Skin epidermis (tissue), 12 donors: ENCODE measurements at regions not wholly inside any gene's neighbourhood (a gene's known extent, or its start where the extent isn't known, plus 50 kb on each side); places are given as distances from the start of the nearest gene placed in this dataset.

Experiments used
- H3K27ac ChIP-seq, 21 experiments: fragments of 200-600 bp; sonication (generic) in 11 of 21; one replicate each; pipeline ENCODE4 v1.5.0; 2020; ENCODE audit warnings: mild to moderate bottlenecking in 3 of 21, inconsistent platforms in 2 of 21, moderate library complexity in 2 of 21
- H3K4me3 ChIP-seq, 7 experiments: fragments of 200-600 bp; sonication (generic) in 2 of 7; one replicate each; pipeline ENCODE4 v1.5.0; 2020; ENCODE audit warnings: inconsistent platforms in 2 of 7, mild to moderate bottlenecking in 2 of 7, moderate library complexity in 1 of 7

GRCh38 chr11:80512491-80512890 lies 1071.7 kb upstream of the TENM4 start:
- Histone ChIP-seq H3K4me3 (no peak overlapping the region), H3K27ac (no peak overlapping the region)

GRCh38 chr11:80505771-80506170 lies 1064.9 kb upstream of the TENM4 start:
- no peak overlapping the region for H3K4me3 ChIP-seq
- no peak overlapping the region for H3K27ac ChIP-seq

GRCh38 chr11:80503990-80504389 lies 1063.2 kb upstream of the TENM4 start:
- Histone ChIP-seq H3K27ac (no peak overlapping the region), H3K4me3 (no peak overlapping the region)

GRCh38 chr11:80502511-80502910 lies 1061.7 kb upstream of the TENM4 start:
- H3K4me3 ChIP-seq, result no peak overlapping the region
- H3K27ac ChIP-seq, result no peak overlapping the region

GRCh38 chr11:80495116-80495515 lies 1054.3 kb upstream of the TENM4 start:
- H3K4me3 ChIP-seq, result no peak overlapping the region
- H3K27ac ChIP-seq, result no peak overlapping the region

GRCh38 chr11:80487952-80488351 lies 1047.1 kb upstream of the TENM4 start:
- Histone ChIP-seq H3K4me3 (no peak overlapping the region), H3K27ac (no peak overlapping the region)

- no peak overlapping the region for H3K27ac ChIP-seq
Observed at GRCh38 chr11:80486678-80487077, 1045.8 kb upstream of the TENM4 start.

GRCh38 chr11:80477178-80477577 lies 1036.3 kb upstream of the TENM4 start:
- Histone ChIP-seq H3K4me3 (no peak overlapping the region), H3K27ac (no peak overlapping the region)

More at GRCh38 chr11:80486678-80487077, 1045.8 kb upstream of the TENM4 start:
- H3K4me3 ChIP-seq, result no peak overlapping the region

GRCh38 chr11:80473562-80473961 lies 1032.7 kb upstream of the TENM4 start:
- Histone ChIP-seq H3K4me3 (no peak overlapping the region), H3K27ac (no peak overlapping the region)

- no peak overlapping the region for H3K27ac ChIP-seq
- no peak overlapping the region for H3K4me3 ChIP-seq
Observed at GRCh38 chr11:80469871-80470270, 1029.0 kb upstream of the TENM4 start.

GRCh38 chr11:80466570-80466969 lies 1025.7 kb upstream of the TENM4 start:
- Histone ChIP-seq H3K27ac (no peak overlapping the region), H3K4me3 (no peak overlapping the region)

GRCh38 chr11:80462211-80462610 lies 1021.4 kb upstream of the TENM4 start:
- no peak overlapping the region for H3K4me3 ChIP-seq

GRCh38 chr11:80458376-80458775 lies 1017.5 kb upstream of the TENM4 start:
- Histone ChIP-seq H3K27ac (no peak overlapping the region), H3K4me3 (no peak overlapping the region)

More at GRCh38 chr11:80462211-80462610, 1021.4 kb upstream of the TENM4 start:
- H3K27ac ChIP-seq, result no peak overlapping the region

GRCh38 chr11:80457823-80458222 lies 1017.0 kb upstream of the TENM4 start:
- Histone ChIP-seq H3K4me3 (no peak overlapping the region), H3K27ac (no peak overlapping the region)

GRCh38 chr11:80455818-80456217 lies 1015.0 kb upstream of the TENM4 start:
- no peak overlapping the region for H3K27ac ChIP-seq
- H3K4me3 ChIP-seq, result no peak overlapping the region

GRCh38 chr11:80451105-80451504 lies 1010.3 kb upstream of the TENM4 start:
- Histone ChIP-seq H3K4me3 (no peak overlapping the region), H3K27ac (no peak overlapping the region)

- no peak overlapping the region for H3K4me3 ChIP-seq
- H3K27ac ChIP-seq, result no peak overlapping the region
Observed at GRCh38 chr11:80448709-80449108, 1007.9 kb upstream of the TENM4 start.

- no peak overlapping the region for H3K27ac ChIP-seq
Observed at GRCh38 chr11:80443177-80443576, 1002.3 kb upstream of the TENM4 start.

GRCh38 chr11:80441821-80442220 lies 1001.0 kb upstream of the TENM4 start:
- H3K27ac ChIP-seq, result no peak overlapping the region

More at GRCh38 chr11:80443177-80443576, 1002.3 kb upstream of the TENM4 start:
- H3K4me3 ChIP-seq, result no peak overlapping the region

GRCh38 chr11:80440835-80441234 lies 1000.0 kb upstream of the TENM4 start:
- Histone ChIP-seq H3K4me3 (no peak overlapping the region), H3K27ac (no peak overlapping the region)

More at GRCh38 chr11:80441821-80442220, 1001.0 kb upstream of the TENM4 start:
- no peak overlapping the region for H3K4me3 ChIP-seq

GRCh38 chr11:80436547-80436946 lies 995.7 kb upstream of the TENM4 start:
- H3K4me3 ChIP-seq, result no peak overlapping the region

GRCh38 chr11:80435345-80435744 lies 994.5 kb upstream of the TENM4 start:
- Histone ChIP-seq H3K4me3 (no peak overlapping the region), H3K27ac (no peak overlapping the region)

More at GRCh38 chr11:80436547-80436946, 995.7 kb upstream of the TENM4 start:
- H3K27ac ChIP-seq, result no peak overlapping the region
